ENCODE measurements at regions not wholly inside any gene's neighbourhood (a gene's known extent, or its start where the extent isn't known, plus 50 kb on each side); places are given as distances from the start of the nearest gene placed in this dataset.

DNA sequence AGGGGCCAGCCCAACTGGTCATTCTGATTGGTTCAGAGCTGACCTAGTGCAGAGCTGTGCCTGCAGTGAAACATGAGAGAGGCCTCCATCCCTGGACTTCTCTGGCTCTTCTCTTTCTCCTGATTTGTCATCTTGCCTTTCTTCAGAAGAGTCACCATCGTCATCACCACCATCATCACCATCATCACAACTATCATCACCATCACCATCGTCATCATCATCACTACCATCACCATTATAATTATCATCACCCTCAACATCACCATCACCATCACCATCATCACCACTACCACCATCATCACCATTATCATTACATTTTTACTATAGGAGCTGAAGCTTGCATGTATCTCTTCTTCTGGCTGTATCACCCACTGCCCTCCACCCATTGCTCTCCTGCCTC, 94.5 kb upstream of the FAM20A start:
- TF ChIP-seq, protein P1, sequence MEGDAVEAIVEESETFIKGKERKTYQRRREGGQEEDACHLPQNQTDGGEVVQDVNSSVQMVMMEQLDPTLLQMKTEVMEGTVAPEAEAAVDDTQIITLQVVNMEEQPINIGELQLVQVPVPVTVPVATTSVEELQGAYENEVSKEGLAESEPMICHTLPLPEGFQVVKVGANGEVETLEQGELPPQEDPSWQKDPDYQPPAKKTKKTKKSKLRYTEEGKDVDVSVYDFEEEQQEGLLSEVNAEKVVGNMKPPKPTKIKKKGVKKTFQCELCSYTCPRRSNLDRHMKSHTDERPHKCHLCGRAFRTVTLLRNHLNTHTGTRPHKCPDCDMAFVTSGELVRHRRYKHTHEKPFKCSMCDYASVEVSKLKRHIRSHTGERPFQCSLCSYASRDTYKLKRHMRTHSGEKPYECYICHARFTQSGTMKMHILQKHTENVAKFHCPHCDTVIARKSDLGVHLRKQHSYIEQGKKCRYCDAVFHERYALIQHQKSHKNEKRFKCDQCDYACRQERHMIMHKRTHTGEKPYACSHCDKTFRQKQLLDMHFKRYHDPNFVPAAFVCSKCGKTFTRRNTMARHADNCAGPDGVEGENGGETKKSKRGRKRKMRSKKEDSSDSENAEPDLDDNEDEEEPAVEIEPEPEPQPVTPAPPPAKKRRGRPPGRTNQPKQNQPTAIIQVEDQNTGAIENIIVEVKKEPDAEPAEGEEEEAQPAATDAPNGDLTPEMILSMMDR (IDR thresholded peaks at IDR 0.05): no peak
- TF ChIP-seq POLR2A (IDR thresholded peaks at IDR 0.05) (no peak), POLR2AphosphoS5 (IDR thresholded peaks at IDR 0.05) (no peak)
